K562 (cell line): ENCODE measurements at regions not wholly inside any gene's neighbourhood (a gene's known extent, or its start where the extent isn't known, plus 50 kb on each side); places are given as distances from the start of the nearest gene placed in this dataset.

Experiments used
- BRF1 ChIP-seq: IDR thresholded peaks from 3 replicates; pipeline ENCODE4 v1.6.1; 2011; ENCODE audit warnings: borderline replicate concordance, mild to moderate bottlenecking; ENCODE audit not compliant: insufficient read length; ENCODE audit errors: extremely low read depth
- MYC ChIP-seq, 2 experiments: fragments of 250-450 bp in 1 of 2; sonication (Bioruptor Pico) in 1 of 2; IDR thresholded peaks; 2 replicates each; pipeline versions ENCODE4 v1.5.1 to v1.6.1; 2012 to 2021; ENCODE audit warnings: low read depth in 2 of 2, borderline replicate concordance in 1 of 2, improper control_type of control experiment in 1 of 2, low read length in 1 of 2, mild to moderate bottlenecking in 1 of 2, moderate library complexity in 1 of 2

GRCh38 chr4:60002603-60003337, 1197.4 kb upstream of the ADGRL3 start:
- TF ChIP-seq BRF1 (no peak), MYC (IDR thresholded peaks at IDR 0.05; ENCODE audit: low read depth, low read length) (no peak), MYC (CRISPR knock-in tag; IDR thresholded peaks at IDR 0.05; ENCODE audit: borderline replicate concordance, low read depth) (no peak)
